G401 (cell line): ENCODE measurements at regions not wholly inside any gene's neighbourhood (a gene's known extent, or its start where the extent isn't known, plus 50 kb on each side); places are given as distances from the start of the nearest gene placed in this dataset.
"Not testable (repeated sequence)": the region's sequence is repeated elsewhere in the genome, so short reads cannot be mapped to it uniquely, and the experiment has no call there.

Source experiments
- DNase-seq: peaks from one replicate; pipeline ENCODE4 v3.0.0-alpha.2; 2015; ENCODE audit warnings: low spot score
- in situ Hi-C: cut with HindIII; loops from 2 replicates; pipeline ENCODE4 v1.10.0; 2016; ENCODE audit warnings: low sequenced_read_pairs, mixed read lengths

DNA sequence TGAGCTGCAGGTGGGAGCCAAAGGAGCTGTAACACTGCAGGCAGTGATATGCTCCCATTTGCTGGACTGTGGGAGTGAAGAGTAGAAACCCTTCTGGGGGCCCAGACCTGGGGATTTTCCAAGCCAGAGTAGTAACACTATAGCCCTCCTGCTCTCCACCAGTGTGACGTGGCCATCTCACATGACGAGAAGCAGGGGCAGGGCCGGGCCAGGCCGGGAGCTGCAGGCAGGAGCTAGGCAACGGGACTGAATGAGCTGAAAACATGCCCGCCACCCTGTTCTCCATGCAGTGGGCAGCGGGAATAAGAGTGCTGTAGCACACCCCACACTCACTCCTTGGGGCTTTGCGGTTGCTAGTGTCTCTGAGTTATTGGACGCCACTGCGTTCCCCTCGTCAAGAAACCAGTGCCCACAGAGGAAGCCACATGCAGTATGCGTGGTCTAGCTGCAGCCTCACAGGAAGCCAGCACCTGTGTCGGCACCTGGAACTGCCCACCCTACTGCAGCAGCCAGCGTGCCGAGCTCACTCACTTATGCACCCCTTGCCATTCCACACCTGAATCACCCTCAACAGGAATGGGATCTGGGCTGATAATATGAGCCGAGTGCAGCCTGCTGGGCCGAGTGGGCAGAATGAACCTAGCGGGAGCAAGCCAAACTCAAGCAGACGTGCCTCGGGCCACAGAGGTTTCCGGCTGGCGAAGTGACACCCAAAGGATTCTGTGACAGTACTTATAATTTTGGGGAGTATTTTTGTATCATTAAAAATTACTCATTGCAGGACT is 1389.6 kb downstream of the KCNT2 start:
- no peak for DNase-seq
- in situ Hi-C loops: no loop called here

DNA sequence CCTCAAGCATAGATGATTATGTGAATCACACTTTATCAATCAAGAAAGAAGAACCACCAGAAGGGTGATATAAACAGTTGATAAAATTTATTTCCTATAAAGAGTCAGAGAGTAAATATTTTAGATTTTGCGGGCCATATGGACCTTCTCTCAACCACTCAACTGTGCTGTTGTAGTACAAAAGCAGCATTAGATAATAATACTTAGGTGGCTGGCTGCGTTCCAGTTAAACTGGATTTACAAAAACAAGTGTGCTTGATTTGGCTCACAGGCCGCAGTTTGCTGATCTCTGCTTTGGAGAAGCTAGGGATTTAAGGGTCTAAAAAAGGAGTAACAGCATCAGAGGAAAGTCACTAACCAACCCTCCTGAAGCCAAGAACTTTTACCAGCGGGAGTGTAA is 1406.0 kb downstream of the KCNT2 start:
- in situ Hi-C loops: no loop called here
- DNase-seq: no peak

DNA sequence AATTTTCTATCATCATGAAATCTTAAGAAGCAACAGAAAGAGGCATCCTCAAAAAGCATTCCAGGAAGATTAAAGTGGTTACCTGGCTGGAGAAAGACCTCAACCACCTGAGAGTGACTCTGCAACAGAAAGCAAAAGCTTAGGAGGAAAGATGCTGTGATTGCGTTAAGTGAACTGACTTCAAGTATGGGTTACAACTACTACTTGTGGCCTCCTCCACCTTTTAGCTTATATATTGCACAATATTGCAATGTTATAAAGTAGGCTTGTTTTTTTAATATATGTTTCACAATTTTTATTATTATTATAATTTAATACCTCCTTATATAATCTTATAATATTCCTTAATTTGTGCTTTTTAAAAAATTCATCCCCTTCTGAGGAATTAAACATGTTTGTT is 1407.5 kb downstream of the KCNT2 start:
- DNase-seq: no peak
- in situ Hi-C loops: no loop called here

DNA sequence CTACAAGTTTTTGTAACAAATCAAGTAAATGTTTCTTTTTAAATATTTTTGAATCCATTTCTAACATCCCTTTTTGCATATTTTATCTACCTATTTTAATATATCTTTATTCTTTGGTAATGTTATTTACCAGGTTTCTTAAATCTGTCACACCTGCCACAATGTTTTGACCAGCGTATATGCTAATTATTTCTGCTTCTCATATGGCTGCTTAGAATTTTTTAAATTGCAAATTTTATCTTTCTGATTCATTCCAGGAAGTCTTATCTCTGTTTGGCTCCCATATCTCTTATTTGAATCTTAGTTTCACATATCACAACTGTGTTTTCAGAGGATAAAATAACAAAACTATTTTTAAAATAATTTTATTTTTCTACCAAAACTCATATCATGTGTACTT is 1411.1 kb downstream of the KCNT2 start:
- in situ Hi-C loops: no loop called here

DNA sequence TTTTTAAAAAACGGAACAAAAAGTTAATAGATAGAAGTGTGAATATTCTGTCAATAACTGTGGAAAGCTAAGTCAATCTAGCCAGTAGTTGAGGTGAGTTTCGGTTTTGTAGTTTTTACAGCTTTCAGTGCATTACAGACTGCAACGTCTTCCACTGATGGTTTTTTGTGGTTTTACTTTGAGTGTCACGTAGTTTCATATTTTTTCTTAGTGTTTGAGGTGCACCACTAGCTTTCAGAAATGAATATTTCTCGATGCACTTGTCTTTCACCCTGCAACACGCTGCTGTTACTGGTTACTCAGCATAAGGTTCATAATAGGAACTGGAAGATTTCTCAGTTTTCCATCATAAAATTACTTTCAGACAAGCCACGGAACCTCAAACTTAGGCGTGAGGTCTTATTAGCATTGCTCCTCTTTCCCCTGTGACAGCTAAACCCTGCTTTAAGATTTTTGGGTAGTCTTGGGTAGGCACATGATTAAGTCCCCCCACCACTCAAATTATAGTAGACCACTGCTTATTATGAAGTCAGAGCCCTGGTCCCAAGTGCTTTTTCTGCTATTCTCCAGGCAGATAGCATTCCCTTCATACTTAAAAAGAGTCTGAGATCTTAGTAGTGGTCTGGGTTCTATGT is 1412.7 kb downstream of the KCNT2 start:
- in situ Hi-C loops: no loop called here

More for the DNA sequence above, 1411.1 kb downstream of the KCNT2 start:
- DNase-seq: no peak

DNA sequence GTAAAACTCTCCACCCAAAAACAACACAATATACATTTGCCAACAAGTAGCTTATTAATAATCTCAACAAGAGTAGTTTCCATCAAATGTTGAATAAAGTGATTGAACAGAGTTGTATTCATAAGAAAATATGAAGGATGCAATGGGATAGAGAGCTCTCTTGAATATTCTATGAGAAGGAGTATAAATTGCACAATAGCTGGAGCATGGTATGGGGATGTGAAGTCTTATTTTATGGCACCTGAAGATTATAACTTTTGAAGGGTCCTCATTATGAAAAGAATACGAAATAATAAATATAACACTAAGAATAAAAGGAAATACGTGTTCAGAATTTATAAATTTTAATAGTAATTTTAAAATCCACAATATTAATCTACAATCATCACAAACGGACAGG is 1415.1 kb downstream of the KCNT2 start:
- in situ Hi-C loops: no loop called here
- DNase-seq: no peak

More for the DNA sequence above, 1412.7 kb downstream of the KCNT2 start:
- no peak for DNase-seq

DNA sequence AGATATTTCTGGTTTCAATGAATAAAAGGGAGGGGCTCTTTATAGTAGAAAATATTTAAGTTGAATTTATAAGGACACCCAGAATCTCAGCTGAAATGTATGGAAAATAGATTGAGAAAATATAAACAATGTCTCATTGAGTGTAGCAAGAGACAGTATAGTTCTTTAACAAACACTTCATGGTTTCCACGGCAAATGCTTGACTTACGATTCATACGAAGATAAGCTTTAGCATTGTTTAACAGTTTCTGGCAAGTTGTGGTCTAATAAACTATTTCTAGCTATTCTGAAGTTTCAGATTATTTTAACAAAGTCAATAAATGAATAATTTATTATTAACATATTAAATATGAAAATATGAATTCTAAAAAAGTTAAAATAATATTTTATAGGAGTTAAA is 1419.4 kb downstream of the KCNT2 start:
- in situ Hi-C loops: no loop called here
- no peak for DNase-seq

DNA sequence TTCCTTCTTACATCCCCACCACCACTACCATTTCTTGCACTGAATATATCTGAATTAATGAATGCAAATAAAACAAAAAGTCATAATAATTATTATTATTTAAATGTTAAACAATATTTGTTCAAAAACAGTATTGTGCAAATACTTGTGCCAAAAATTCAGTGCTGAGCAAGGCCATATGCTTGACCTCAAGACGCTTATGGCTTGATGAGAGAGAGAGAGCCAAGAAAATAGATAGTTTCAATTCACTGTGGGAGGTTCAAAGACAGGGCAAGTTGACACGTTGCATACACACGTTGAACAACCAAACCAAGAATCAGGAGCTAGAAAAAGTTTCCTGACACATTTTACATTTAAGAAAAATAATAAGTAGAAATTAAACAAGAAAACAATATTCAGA is 1421.7 kb downstream of the KCNT2 start:
- in situ Hi-C loops: no loop called here
- DNase-seq: no peak

DNA sequence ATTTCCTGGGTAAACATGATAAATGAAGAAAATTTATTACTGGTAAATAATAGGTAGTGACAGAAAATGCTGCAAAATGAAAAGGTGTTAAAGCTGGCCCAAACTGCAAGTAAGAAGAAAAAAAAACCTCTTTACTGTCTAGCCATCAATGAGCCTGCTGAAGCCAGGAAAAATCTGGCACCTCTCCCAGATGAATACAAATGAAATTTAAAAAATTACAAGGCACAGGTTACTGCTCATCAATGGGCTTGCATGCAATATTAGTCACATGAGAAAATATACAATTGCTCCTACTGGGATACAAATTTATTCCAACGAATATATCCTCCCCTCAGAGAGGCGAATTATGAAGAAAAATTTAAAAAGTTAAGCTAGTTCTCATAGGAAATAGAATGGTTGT is 1422.5 kb downstream of the KCNT2 start:
- no peak for DNase-seq
- in situ Hi-C loops: no loop called here

DNA sequence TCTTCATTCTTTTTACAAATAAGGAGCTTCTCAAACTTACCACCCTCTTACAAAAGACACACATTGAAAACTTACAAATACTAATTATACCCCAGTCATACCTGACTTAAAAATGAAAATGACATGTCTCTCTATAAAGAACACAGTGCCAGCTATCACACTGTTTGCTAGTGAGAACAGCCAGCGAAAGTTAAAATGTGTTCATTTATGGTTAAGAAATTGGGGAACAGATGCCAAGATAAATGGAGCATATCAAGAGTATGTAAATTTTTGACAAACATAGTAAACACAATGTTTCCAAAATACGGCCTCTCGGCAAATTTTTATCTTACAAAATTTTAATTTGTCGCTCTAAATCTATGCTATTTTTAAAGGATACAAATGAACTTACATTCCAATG is 1422.9 kb downstream of the KCNT2 start:
- in situ Hi-C loops: no loop called here
- no peak for DNase-seq

DNA sequence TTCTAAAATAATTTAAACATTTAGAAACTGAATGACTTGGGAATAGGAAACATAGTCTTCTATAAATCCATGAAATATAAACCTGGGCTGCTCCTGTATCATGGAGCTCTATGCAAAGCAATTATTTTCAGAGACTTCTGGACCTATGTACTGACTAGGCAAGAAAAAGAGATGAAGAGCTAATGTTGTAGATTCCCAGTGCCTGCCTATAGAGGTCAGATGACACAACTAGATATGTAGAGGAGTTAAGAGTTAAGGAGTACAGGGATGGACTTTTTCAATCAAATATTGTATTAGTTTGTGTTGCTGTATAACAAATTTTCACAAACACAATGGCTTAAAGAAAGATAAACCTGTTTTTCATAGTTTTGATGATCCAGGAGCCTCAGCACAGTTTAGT is 1434.5 kb downstream of the KCNT2 start:
- in situ Hi-C loops: no loop called here
- no peak for DNase-seq

DNA sequence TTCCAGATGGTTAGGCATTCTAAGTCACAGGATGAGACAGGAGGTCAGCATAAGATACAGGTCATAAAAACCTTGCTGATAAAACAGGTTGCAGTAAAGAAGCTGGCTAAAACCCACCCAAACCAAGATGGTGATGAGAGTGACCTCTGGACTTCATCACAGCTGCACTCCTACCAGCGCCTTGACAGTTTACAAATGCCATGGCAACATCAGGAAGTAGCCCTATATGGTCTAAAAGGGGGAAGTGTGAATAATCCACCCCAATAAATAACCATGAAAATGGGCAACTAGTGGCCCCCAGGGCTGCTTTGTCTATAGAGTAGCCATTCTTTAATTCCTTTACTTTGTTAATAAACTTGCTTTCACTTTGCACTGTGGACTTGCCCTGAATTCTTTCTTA is 1448.4 kb downstream of the KCNT2 start:
- DNase-seq, in situ Hi-C loops: not testable (repeated sequence)

DNA sequence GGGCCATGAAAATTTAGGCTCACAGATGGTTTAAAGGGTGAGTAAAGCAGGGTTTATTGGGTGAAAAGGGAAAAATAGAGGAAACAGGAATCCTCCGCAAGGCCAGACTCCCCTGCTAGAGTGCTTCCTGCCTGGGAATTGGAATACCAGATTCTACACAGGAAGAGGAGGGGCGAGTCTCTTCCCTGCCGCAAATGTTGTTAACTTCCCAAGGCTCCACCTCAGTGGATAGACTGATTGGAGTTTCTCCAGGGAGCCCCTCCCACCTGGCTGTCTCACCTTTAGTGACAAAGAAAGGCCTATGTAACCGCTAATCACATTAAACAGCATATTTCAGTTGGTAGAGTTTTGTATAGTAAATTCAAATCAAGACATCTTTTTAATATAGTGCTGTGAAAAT is 1450.1 kb downstream of the KCNT2 start:
- in situ Hi-C loops: no loop called here
- no peak for DNase-seq

DNA sequence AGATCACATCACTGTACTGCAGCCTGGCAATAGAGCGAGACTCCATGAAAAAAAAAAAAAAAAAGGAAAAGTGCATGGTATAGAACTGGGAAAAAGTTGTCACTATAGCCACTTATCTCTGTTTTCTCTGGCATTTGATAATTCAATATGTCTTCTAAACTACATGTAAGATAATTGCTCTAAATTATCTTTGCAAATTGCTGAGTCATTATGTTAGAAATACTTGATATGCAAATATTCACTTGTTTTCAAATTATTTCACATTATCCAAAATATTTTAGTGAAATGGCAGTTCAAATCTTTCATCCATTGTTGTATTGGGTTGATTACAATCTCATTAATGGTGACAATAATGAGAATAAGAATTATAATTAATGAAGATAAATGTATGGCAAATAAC is 1455.1 kb downstream of the KCNT2 start:
- in situ Hi-C loops: no loop called here

DNA sequence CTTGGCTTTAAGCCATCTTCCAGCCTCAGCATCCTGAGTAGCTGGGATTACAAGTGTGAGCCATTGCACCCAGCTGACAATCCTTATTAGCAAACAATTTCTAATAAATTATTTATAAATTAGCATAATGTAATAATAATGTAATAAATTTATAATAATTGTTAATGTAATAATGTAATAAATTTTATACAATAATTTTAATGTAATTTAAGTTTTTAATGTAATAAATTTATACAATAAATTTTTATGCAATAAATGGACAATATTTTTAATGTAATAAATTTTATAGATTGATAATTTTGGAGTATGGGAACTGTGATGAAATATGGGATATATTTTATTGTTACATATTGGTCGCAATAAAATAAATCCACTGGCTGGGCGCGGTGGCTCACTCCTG is 1457.5 kb downstream of the KCNT2 start:
- no peak for DNase-seq
- in situ Hi-C loops: no loop called here

More for the DNA sequence above, 1455.1 kb downstream of the KCNT2 start:
- DNase-seq: no peak

DNA sequence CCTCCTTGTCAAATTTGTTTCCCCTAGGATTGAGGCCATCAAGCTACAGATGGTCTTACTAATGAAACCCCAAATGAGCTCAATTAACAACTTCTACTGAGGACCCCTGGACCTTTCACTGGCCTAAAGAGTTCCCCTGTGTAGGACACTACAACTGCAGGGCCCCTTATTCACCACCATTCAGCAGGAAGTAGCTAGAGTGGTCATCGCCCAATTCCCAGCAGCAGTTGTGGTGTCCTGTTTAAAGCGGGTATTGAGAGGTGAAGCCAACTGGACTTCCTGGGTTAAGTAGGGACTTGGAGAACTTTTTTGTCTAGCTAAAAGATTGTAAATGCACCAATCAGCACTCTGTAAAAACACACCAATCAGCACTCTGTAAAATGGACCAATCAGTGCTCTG is 1466.9 kb downstream of the KCNT2 start:
- in situ Hi-C loops: no loop called here

DNA sequence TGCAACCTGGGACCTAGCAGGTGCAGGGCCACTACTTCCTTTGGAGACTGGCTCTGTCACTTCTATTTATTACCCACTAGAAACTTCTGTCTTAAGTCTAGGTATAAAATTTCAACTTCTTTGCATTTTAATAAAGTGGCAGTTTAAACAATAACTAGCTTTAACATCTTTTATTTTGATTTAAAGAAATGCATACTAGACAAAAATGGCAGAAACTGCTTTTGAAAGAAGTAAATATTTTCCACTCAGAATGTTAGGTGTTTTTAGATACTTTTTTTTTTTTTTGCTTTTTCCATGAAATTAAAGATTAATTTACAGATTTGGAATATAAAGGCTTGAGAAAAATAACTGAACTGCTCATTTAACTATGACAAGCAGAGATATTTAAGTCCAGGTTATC is 1477.6 kb downstream of the KCNT2 start:
- no peak for DNase-seq
- in situ Hi-C loops: no loop called here

More for the DNA sequence above, 1466.9 kb downstream of the KCNT2 start:
- no peak for DNase-seq

DNA sequence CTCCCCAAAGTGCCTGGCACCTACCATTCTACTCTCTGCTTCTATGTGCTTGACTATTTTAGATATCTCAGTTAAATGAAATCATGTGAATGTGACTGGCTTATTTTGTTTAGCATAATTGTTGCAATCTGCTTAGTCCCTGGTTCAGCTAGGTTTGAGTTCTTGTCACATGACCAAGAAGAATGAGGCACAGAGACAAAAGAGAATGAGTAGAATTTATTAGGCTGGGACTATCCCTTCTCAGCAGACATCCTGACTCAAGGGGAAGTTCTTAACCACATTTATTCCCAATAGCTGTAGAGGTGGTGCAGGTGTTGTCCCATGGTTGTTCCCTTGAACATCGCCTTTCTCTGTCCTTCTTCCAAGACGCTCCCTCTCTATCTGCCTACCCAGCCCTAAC is 1485.7 kb downstream of the KCNT2 start:
- no peak for DNase-seq
- in situ Hi-C loops: no loop called here

DNA sequence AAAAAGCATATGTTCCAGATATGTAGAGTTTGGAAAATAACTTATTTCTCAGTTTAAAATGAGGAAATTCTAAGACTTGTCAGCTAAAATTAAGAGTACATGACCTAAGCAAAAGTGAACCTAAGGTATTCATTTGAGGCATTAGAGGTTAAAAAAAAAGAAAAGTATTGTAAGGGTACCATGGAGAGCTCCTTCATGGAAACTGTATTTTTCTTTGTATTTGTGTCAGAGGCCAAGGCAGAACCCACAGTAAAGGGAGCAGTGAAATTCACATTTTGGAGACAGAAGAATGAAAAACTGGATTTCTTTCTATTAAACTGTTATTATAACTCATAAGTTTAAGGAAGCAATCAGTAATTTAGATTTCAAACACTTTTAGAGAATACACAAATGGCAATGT is 1494.8 kb downstream of the KCNT2 start:
- in situ Hi-C loops: no loop called here
- DNase-seq: no peak

DNA sequence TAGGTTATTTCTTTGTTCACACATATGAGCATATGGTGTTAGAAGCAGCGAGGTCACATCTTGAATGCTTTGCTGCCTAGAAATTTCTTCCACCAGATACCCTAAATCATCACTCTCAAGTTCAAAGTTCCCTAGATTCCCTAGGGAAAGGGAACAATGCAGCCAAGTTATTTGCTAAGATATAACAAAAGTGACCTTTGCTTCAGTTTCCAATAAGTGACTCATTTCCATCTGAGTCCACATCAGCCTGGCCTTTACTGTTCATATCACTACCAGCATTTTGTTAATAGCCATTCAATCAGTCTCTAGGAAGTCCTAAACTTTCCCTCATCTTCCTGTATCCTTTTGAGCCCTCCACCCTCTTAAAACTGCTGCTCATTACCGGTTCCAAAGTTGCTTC is 1502.5 kb downstream of the KCNT2 start:
- in situ Hi-C loops: no loop called here
- no peak for DNase-seq

DNA sequence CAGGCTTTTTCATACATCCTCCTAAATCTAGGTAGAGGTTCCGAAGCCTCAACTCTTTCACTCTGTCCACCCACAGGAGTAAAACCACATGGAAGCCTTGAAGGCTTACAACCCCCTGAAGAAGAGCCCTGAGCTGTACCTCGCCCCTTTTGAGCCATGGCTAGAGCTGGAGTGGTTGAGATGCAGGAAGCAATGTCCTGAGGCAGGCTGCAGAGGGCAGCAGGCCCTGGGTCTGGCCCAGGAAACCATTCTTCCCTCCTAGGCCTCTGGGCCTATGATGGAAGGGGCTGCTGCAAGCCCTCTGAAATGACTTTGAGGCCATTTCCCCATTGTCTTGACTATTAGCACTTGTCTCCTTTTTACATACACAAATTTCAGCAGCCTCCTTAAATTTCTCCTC is 1503.0 kb downstream of the KCNT2 start:
- in situ Hi-C loops: no loop called here
- no peak for DNase-seq
